ENCODE measurements at regions not wholly inside any gene's neighbourhood (a gene's known extent, or its start where the extent isn't known, plus 50 kb on each side); places are given as distances from the start of the nearest gene placed in this dataset.

DNA sequence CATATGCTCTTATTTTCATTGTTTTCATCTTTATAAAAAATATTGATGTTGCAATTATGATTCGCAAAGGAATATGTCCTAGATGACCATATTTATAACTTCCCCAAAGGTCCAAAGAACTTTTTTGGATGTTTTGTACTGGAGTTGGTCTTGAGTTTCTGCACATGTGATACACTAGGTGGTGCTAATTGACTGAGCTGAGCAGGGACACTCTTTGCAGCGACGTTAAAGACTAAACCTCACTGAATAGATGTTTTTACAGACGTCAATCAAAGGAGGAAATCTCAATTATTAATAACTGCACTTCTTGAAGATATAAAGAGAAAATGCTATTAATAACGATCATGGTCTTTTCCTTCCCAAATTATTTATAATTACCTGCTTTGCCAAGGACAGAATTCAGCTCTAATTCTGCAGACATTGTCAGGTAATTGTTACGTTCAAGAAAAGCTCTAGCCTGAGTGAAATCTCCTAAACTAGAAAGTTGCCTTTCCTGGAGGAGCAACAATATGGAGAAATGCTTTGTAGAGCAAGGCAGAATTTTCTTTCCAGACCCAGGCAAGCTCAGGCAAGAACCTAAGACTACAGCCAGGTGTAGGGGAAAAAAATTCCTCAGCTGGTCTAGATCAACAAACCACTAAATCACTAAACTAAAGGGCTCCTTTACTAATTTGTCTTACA lies 119.3 kb upstream of the RBBP8 start:
- TF ChIP-seq POLR2AphosphoS5 (IDR thresholded peaks at IDR 0.05; ENCODE audit: low read depth, low read length) (no peak), POLR2A (IDR thresholded peaks at IDR 0.05; ENCODE audit: low read depth, low read length) (no peak), TAF1 (IDR thresholded peaks at IDR 0.05; ENCODE audit: low read depth, low read length) (no peak), SPI1 (IDR thresholded peaks at IDR 0.05; ENCODE audit: low read depth, low read length) (no peak), PAX5 (IDR thresholded peaks at IDR 0.05; ENCODE audit: insufficient read depth, low read length, severe bottlenecking) (no peak), POU2F2 (IDR thresholded peaks at IDR 0.05; ENCODE audit: low read depth, low read length) (no peak)
